Stimulated activated naive CD8-positive, alpha-beta T cell treated with anti-CD3 and anti-CD28 coated beads, Interleukin-15, Interleukin-2, amounts not matched to agents 100 ng/mL and 50 ng/mL, for 24 hours (primary cell): ENCODE measurements at regions not wholly inside any gene's neighbourhood (a gene's known extent, or its start where the extent isn't known, plus 50 kb on each side); places are given as distances from the start of the nearest gene placed in this dataset.

ENCODE experiments used
- H3K27ac Mint-ChIP-seq: one replicate; pipeline ENCODE4 v1.8.0; 2021; ENCODE audit warnings: mild to moderate bottlenecking, mixed read lengths
- H3K27me3 Mint-ChIP-seq: one replicate; pipeline ENCODE4 v1.8.0; 2021; ENCODE audit warnings: mixed read lengths
- H3K36me3 Mint-ChIP-seq: one replicate; pipeline ENCODE4 v1.8.0; 2021; ENCODE audit warnings: low read depth, mixed read lengths
- H3K4me1 Mint-ChIP-seq: one replicate; pipeline ENCODE4 v1.8.0; 2021; ENCODE audit warnings: low read depth, mixed read lengths
- H3K4me3 Mint-ChIP-seq: one replicate; pipeline ENCODE4 v1.8.0; 2021; ENCODE audit warnings: mild to moderate bottlenecking, mixed read lengths
- H3K9me3 Mint-ChIP-seq: one replicate; pipeline ENCODE4 v1.8.0; 2021; ENCODE audit warnings: mixed read lengths

GRCh38 chr15:69848096-69848495 is 249.6 kb downstream of the TLE3 start:
- Mint-ChIP-seq H3K27me3 (peaks cover 14% of the 10 kb centered on the region), H3K4me3 (no peak overlapping the region), H3K9me3 (peaks cover 4% of the 10 kb centered on the region), H3K36me3 (no peaks in the 10 kb centered on the region), H3K27ac (no peak overlapping the region), H3K4me1 (peaks cover 8% of the 10 kb centered on the region)

DNA sequence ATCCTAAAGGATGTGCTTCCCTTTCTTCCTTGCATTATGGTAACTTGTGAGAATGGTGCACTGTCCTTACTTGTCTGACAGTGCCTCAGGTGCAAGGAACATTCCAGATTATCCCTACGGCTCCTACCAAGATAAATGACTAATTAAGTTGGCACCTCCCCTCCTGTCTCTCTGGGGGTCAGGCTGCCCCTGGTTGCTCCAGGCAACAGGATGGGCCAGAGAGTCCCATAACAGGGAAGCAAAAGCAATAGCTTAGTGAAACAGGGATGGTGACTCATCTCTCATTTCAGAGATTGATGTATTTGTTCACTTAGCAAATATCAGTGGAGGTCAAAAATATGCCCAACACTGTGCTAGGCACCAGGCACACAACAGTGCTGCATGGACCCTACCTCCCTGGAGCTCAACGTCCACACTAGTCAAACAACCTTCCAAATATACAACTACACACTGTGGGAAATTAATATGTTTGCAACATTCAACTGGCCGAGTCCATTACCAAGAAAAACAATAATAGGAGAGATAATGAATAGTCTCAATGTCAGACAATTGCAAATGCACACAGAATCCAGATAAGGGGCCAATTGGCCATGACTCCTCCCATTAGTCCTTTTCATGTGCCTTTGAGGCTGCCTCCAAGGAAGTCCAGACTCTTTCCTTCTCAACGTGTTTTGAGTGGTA is 249.0 kb downstream of the TLE3 start:
- Mint-ChIP-seq H3K27me3 (peaks cover 14% of the 10 kb centered on the region), H3K36me3 (no peaks in the 10 kb centered on the region), H3K9me3 (peaks cover 4% of the 10 kb centered on the region), H3K4me3 (no peak overlapping the region), H3K4me1 (peaks cover 8% of the 10 kb centered on the region), H3K27ac (no peak overlapping the region)

DNA sequence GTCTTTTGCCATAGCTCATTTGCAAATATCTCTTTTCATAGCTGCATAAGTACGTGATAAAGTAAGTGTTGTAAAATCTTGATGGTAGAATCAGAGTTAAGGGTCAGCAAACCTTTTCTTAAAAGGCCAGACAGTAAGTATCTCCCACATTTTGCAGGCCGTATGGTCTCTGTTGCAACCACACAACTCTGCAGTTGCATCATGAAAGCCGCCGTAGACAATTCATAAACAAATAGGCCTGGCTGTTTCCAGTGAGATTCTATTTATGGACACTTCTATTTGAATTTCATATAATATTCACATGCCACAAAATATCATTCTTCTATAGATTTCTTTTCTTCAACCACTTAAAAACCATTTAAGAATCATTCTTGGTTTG is 248.5 kb downstream of the TLE3 start:
- H3K4me1 Mint-ChIP-seq, result peaks cover 8% of the 10 kb centered on the region
- no peaks in the 10 kb centered on the region for H3K36me3 Mint-ChIP-seq
- peaks cover 14% of the 10 kb centered on the region for H3K27me3 Mint-ChIP-seq
- H3K27ac Mint-ChIP-seq, result no peak overlapping the region
- H3K9me3 Mint-ChIP-seq, result peaks cover 4% of the 10 kb centered on the region
- H3K4me3 Mint-ChIP-seq, result no peak overlapping the region

- Mint-ChIP-seq H3K9me3 (peaks cover 4% of the 10 kb centered on the region), H3K4me3 (no peak overlapping the region), H3K4me1 (peaks cover 14% of the 10 kb centered on the region), H3K36me3 (no peaks in the 10 kb centered on the region), H3K27ac (no peak overlapping the region), H3K27me3 (peaks cover 14% of the 10 kb centered on the region)
These were observed 245.2 kb downstream of the TLE3 start for GRCh38 chr15:69852482-69852881.

DNA sequence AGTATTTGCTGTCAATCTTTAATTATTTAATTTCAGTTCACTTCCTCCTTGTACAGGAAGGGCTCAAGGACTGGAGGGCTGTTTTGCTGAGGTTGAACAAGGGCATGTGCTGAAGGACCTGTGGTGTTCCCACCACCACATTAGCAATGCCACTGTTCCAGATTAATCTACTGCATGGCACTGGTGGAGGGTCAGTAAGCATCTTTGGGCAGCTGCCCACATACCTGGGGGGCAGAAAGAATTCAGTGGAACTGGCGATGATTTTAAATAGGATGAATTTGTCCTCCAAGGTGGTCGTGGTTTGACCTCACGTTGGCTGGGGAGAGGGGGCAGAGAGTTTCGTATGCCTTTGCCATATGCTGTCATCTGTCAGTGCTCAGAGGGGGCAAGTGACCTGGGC is 244.8 kb downstream of the TLE3 start:
- H3K9me3 Mint-ChIP-seq, result peaks cover 4% of the 10 kb centered on the region
- peaks cover 18% of the 10 kb centered on the region for H3K4me1 Mint-ChIP-seq
- peaks cover 14% of the 10 kb centered on the region for H3K27me3 Mint-ChIP-seq
- H3K4me3 Mint-ChIP-seq, result no peak overlapping the region
- H3K27ac Mint-ChIP-seq, result no peak overlapping the region
- H3K36me3 Mint-ChIP-seq, result no peaks in the 10 kb centered on the region

DNA sequence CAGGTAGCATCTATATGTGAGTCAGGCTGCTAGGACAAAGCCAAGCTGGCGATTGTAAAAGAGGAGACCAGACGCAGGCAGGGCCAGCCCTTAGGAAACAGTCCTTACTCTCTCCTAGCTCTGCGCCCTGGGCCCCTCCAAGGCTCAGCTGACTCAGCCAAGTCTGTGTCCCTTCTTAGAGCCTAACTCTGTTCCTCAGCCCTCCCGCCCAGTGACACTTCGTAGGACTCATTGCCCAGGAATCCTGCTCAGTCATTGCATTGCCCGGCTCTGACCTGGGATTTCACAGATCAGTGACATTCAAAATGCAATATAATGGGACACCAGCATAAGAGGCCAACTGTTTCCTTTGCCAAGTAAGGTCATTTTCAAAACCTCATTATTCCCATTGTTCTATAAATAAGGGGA is 244.2 kb downstream of the TLE3 start:
- peaks cover 10% of the 10 kb centered on the region for H3K27me3 Mint-ChIP-seq

GRCh38 chr15:69854001-69854400 is 243.7 kb downstream of the TLE3 start:
- Mint-ChIP-seq H3K4me3 (no peak overlapping the region), H3K9me3 (peaks cover under 1% of the 10 kb centered on the region), H3K4me1 (peaks cover 20% of the 10 kb centered on the region), H3K27me3 (peaks cover 6% of the 10 kb centered on the region), H3K27ac (no peak overlapping the region), H3K36me3 (no peaks in the 10 kb centered on the region)

More for the DNA sequence above, 244.2 kb downstream of the TLE3 start:
- Mint-ChIP-seq H3K36me3 (no peaks in the 10 kb centered on the region), H3K9me3 (peaks cover 4% of the 10 kb centered on the region), H3K4me1 (peaks cover 21% of the 10 kb centered on the region), H3K4me3 (no peak overlapping the region), H3K27ac (no peak overlapping the region)

GRCh38 chr15:69854521-69855181 is 243.1 kb downstream of the TLE3 start:
- H3K27me3 Mint-ChIP-seq, result peaks cover 4% of the 10 kb centered on the region
- no peaks in the 10 kb centered on the region for H3K9me3 Mint-ChIP-seq
- H3K4me1 Mint-ChIP-seq, result peaks cover 18% of the 10 kb centered on the region
- no peaks in the 10 kb centered on the region for H3K36me3 Mint-ChIP-seq
- no peak overlapping the region for H3K27ac Mint-ChIP-seq
- no peak overlapping the region for H3K4me3 Mint-ChIP-seq

GRCh38 chr15:69855258-69856000 is 242.3 kb downstream of the TLE3 start:
- no peak overlapping the region for H3K27ac Mint-ChIP-seq
- no peaks in the 10 kb centered on the region for H3K36me3 Mint-ChIP-seq
- no peak overlapping the region for H3K4me3 Mint-ChIP-seq
- H3K27me3 Mint-ChIP-seq, result peaks cover 6% of the 10 kb centered on the region
- no peaks in the 10 kb centered on the region for H3K9me3 Mint-ChIP-seq
- H3K4me1 Mint-ChIP-seq, result peaks cover 18% of the 10 kb centered on the region

DNA sequence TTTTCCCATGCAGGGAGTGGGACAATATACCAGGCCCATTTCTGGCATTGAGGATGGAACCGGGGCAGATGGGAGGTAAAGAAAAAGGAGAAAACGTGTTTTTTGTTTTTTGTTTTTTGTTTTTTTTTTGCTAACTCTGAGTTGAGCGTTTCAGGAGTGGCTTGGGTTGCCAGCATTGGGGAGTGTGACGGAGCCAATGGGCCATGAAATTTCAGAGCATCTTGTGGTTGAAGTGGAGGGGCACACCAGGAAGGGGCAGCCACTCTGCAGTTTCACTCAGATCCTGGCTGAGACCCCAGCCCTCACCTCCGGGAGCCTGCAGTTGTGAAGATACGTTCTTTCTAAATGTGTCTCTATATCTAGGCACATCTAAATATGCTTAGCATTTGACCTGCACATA is 240.5 kb downstream of the TLE3 start:
- peaks cover 7% of the 10 kb centered on the region for H3K27me3 Mint-ChIP-seq
- peaks cover 29% of the 10 kb centered on the region for H3K4me1 Mint-ChIP-seq
- no peaks in the 10 kb centered on the region for H3K36me3 Mint-ChIP-seq
- H3K27ac Mint-ChIP-seq, result no peak overlapping the region
- H3K9me3 Mint-ChIP-seq, result no peaks in the 10 kb centered on the region
- no peak overlapping the region for H3K4me3 Mint-ChIP-seq

- no peaks in the 10 kb centered on the region for H3K9me3 Mint-ChIP-seq
- H3K36me3 Mint-ChIP-seq, result no peaks in the 10 kb centered on the region
- H3K4me1 Mint-ChIP-seq, result peaks cover 30% of the 10 kb centered on the region
- peak overlapping the region; percentile 11 for H3K4me3 Mint-ChIP-seq
- H3K27me3 Mint-ChIP-seq, result peaks cover 8% of the 10 kb centered on the region
- no peak overlapping the region for H3K27ac Mint-ChIP-seq
These were observed 239.9 kb downstream of the TLE3 start for GRCh38 chr15:69857686-69858391.

GRCh38 chr15:69858456-69858855 is 239.3 kb downstream of the TLE3 start:
- H3K9me3 Mint-ChIP-seq, result no peaks in the 10 kb centered on the region
- H3K27me3 Mint-ChIP-seq, result peaks cover 8% of the 10 kb centered on the region

GRCh38 chr15:69859866-69860265 is 237.9 kb downstream of the TLE3 start:
- Mint-ChIP-seq H3K27ac (no peak overlapping the region), H3K4me1 (peaks cover 30% of the 10 kb centered on the region), H3K36me3 (no peaks in the 10 kb centered on the region), H3K9me3 (no peaks in the 10 kb centered on the region), H3K4me3 (no peak overlapping the region), H3K27me3 (peaks cover 12% of the 10 kb centered on the region)

More at GRCh38 chr15:69858456-69858855, 239.3 kb downstream of the TLE3 start:
- Mint-ChIP-seq H3K36me3 (no peaks in the 10 kb centered on the region), H3K4me3 (no peak overlapping the region), H3K4me1 (peaks cover 30% of the 10 kb centered on the region), H3K27ac (no peak overlapping the region)

- peaks cover 30% of the 10 kb centered on the region for H3K4me1 Mint-ChIP-seq
These were observed 237.4 kb downstream of the TLE3 start for GRCh38 chr15:69860321-69860720.

GRCh38 chr15:69860921-69861320 is 236.8 kb downstream of the TLE3 start:
- H3K4me1 Mint-ChIP-seq, result peaks cover 30% of the 10 kb centered on the region
- peaks cover 12% of the 10 kb centered on the region for H3K27me3 Mint-ChIP-seq
- no peaks in the 10 kb centered on the region for H3K36me3 Mint-ChIP-seq
- no peaks in the 10 kb centered on the region for H3K9me3 Mint-ChIP-seq
- H3K4me3 Mint-ChIP-seq, result no peak overlapping the region
- no peak overlapping the region for H3K27ac Mint-ChIP-seq

More at GRCh38 chr15:69860321-69860720, 237.4 kb downstream of the TLE3 start:
- Mint-ChIP-seq H3K27ac (no peak overlapping the region), H3K36me3 (no peaks in the 10 kb centered on the region), H3K27me3 (peaks cover 12% of the 10 kb centered on the region), H3K4me3 (no peak overlapping the region), H3K9me3 (no peaks in the 10 kb centered on the region)
